GM23338 (cell line): ENCODE measurements at regions not wholly inside any gene's neighbourhood (a gene's known extent, or its start where the extent isn't known, plus 50 kb on each side); places are given as distances from the start of the nearest gene placed in this dataset.

Source experiments
- CREB1 ChIP-seq: fragments of 250-450 bp; sonication (Bioruptor Pico); IDR thresholded peaks from 2 replicates; pipeline ENCODE4 v1.5.0; 2020; ENCODE audit warnings: low read depth, mild to moderate bottlenecking, moderate library complexity
- ETS1 ChIP-seq: IDR thresholded peaks from 2 replicates; pipeline ENCODE4 v1.6.1; 2016; ENCODE audit warnings: antibody characterized with exemption
- EZH2 ChIP-seq: fragments of 200-600 bp; sonication (generic); IDR thresholded peaks from one replicate; pipeline ENCODE4 v1.8.0; 2017; ENCODE audit warnings: antibody characterized with exemption, mild to moderate bottlenecking, low read depth; ENCODE audit not compliant: unreplicated experiment
- EZH2phosphoT487 ChIP-seq: fragments of 200-600 bp; sonication (generic); IDR thresholded peaks from one replicate; pipeline ENCODE4 v1.8.1; 2018; ENCODE audit warnings: antibody characterized with exemption; ENCODE audit not compliant: unreplicated experiment
- JUNB ChIP-seq: IDR thresholded peaks from one replicate; pipeline ENCODE4 v1.6.1; 2016; ENCODE audit warnings: antibody characterized with exemption; ENCODE audit not compliant: unreplicated experiment
- NANOG ChIP-seq: IDR thresholded peaks from 2 replicates; pipeline ENCODE4 v1.6.1; 2016; ENCODE audit warnings: antibody characterized with exemption, borderline replicate concordance
- POLR2AphosphoS5 ChIP-seq: IDR thresholded peaks from 2 replicates; pipeline ENCODE4 v1.6.1; 2016; ENCODE audit warnings: antibody characterized with exemption, low read depth
- STAT1 ChIP-seq: IDR thresholded peaks from one replicate; pipeline ENCODE4 v1.6.1; 2016; ENCODE audit warnings: antibody characterized with exemption; ENCODE audit not compliant: unreplicated experiment
- ZNF114 ChIP-seq: fragments of 250-450 bp; sonication (Bioruptor Pico); IDR thresholded peaks from 2 replicates; pipeline ENCODE4 v1.5.0; 2020; ENCODE audit warnings: mild to moderate bottlenecking, moderate library complexity
- ZNF331 ChIP-seq: fragments of 250-450 bp; sonication (Bioruptor Pico); IDR thresholded peaks from 2 replicates; pipeline ENCODE4 v1.5.0; 2020; ENCODE audit warnings: low read depth, mild to moderate bottlenecking, moderate library complexity
- TF ChIP-seq, protein P1 (sequence below), 2 experiments: fragments of 200-600 bp in 1 of 2; sonication (generic) in 1 of 2; conservative IDR thresholded peaks; 2 replicates each; pipeline versions ENCODE4 v1.5.1 to v1.6.1; 2016 to 2017; ENCODE audit warnings: antibody characterized with exemption in 2 of 2, low read depth in 2 of 2, mild to moderate bottlenecking in 2 of 2, moderate library complexity in 1 of 2
- TF ChIP-seq, protein P2 (sequence below): IDR thresholded peaks from one replicate; pipeline ENCODE4 v1.6.1; 2018; ENCODE audit warnings: antibody characterized with exemption; ENCODE audit not compliant: unreplicated experiment
- TF ChIP-seq, protein P3 (sequence below): fragments of 250-450 bp; sonication (Bioruptor Pico); IDR thresholded peaks from 2 replicates; pipeline ENCODE4 v1.5.0; 2020; ENCODE audit warnings: mild to moderate bottlenecking, moderate library complexity

GRCh38 chr15:25171111-25171811 is 216.5 kb downstream of the SNRPN start:
- TF ChIP-seq POLR2AphosphoS5 (no peak), EZH2 (no peak), NANOG (no peak), EZH2phosphoT487 (no peak), JUNB (no peak), CREB1 (CRISPR knock-in tag) (no peak), ETS1 (no peak), STAT1 (no peak), ZNF114 (CRISPR knock-in tag) (no peak), ZNF331 (CRISPR knock-in tag) (no peak)
- TF ChIP-seq, protein P1, sequence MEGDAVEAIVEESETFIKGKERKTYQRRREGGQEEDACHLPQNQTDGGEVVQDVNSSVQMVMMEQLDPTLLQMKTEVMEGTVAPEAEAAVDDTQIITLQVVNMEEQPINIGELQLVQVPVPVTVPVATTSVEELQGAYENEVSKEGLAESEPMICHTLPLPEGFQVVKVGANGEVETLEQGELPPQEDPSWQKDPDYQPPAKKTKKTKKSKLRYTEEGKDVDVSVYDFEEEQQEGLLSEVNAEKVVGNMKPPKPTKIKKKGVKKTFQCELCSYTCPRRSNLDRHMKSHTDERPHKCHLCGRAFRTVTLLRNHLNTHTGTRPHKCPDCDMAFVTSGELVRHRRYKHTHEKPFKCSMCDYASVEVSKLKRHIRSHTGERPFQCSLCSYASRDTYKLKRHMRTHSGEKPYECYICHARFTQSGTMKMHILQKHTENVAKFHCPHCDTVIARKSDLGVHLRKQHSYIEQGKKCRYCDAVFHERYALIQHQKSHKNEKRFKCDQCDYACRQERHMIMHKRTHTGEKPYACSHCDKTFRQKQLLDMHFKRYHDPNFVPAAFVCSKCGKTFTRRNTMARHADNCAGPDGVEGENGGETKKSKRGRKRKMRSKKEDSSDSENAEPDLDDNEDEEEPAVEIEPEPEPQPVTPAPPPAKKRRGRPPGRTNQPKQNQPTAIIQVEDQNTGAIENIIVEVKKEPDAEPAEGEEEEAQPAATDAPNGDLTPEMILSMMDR (conservative IDR thresholded peaks at IDR 0.05; ENCODE audit: low read depth in 2 of 2) = no peak
- TF ChIP-seq, protein P2, sequence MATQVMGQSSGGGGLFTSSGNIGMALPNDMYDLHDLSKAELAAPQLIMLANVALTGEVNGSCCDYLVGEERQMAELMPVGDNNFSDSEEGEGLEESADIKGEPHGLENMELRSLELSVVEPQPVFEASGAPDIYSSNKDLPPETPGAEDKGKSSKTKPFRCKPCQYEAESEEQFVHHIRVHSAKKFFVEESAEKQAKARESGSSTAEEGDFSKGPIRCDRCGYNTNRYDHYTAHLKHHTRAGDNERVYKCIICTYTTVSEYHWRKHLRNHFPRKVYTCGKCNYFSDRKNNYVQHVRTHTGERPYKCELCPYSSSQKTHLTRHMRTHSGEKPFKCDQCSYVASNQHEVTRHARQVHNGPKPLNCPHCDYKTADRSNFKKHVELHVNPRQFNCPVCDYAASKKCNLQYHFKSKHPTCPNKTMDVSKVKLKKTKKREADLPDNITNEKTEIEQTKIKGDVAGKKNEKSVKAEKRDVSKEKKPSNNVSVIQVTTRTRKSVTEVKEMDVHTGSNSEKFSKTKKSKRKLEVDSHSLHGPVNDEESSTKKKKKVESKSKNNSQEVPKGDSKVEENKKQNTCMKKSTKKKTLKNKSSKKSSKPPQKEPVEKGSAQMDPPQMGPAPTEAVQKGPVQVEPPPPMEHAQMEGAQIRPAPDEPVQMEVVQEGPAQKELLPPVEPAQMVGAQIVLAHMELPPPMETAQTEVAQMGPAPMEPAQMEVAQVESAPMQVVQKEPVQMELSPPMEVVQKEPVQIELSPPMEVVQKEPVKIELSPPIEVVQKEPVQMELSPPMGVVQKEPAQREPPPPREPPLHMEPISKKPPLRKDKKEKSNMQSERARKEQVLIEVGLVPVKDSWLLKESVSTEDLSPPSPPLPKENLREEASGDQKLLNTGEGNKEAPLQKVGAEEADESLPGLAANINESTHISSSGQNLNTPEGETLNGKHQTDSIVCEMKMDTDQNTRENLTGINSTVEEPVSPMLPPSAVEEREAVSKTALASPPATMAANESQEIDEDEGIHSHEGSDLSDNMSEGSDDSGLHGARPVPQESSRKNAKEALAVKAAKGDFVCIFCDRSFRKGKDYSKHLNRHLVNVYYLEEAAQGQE = no peak
- TF ChIP-seq, protein P3, sequence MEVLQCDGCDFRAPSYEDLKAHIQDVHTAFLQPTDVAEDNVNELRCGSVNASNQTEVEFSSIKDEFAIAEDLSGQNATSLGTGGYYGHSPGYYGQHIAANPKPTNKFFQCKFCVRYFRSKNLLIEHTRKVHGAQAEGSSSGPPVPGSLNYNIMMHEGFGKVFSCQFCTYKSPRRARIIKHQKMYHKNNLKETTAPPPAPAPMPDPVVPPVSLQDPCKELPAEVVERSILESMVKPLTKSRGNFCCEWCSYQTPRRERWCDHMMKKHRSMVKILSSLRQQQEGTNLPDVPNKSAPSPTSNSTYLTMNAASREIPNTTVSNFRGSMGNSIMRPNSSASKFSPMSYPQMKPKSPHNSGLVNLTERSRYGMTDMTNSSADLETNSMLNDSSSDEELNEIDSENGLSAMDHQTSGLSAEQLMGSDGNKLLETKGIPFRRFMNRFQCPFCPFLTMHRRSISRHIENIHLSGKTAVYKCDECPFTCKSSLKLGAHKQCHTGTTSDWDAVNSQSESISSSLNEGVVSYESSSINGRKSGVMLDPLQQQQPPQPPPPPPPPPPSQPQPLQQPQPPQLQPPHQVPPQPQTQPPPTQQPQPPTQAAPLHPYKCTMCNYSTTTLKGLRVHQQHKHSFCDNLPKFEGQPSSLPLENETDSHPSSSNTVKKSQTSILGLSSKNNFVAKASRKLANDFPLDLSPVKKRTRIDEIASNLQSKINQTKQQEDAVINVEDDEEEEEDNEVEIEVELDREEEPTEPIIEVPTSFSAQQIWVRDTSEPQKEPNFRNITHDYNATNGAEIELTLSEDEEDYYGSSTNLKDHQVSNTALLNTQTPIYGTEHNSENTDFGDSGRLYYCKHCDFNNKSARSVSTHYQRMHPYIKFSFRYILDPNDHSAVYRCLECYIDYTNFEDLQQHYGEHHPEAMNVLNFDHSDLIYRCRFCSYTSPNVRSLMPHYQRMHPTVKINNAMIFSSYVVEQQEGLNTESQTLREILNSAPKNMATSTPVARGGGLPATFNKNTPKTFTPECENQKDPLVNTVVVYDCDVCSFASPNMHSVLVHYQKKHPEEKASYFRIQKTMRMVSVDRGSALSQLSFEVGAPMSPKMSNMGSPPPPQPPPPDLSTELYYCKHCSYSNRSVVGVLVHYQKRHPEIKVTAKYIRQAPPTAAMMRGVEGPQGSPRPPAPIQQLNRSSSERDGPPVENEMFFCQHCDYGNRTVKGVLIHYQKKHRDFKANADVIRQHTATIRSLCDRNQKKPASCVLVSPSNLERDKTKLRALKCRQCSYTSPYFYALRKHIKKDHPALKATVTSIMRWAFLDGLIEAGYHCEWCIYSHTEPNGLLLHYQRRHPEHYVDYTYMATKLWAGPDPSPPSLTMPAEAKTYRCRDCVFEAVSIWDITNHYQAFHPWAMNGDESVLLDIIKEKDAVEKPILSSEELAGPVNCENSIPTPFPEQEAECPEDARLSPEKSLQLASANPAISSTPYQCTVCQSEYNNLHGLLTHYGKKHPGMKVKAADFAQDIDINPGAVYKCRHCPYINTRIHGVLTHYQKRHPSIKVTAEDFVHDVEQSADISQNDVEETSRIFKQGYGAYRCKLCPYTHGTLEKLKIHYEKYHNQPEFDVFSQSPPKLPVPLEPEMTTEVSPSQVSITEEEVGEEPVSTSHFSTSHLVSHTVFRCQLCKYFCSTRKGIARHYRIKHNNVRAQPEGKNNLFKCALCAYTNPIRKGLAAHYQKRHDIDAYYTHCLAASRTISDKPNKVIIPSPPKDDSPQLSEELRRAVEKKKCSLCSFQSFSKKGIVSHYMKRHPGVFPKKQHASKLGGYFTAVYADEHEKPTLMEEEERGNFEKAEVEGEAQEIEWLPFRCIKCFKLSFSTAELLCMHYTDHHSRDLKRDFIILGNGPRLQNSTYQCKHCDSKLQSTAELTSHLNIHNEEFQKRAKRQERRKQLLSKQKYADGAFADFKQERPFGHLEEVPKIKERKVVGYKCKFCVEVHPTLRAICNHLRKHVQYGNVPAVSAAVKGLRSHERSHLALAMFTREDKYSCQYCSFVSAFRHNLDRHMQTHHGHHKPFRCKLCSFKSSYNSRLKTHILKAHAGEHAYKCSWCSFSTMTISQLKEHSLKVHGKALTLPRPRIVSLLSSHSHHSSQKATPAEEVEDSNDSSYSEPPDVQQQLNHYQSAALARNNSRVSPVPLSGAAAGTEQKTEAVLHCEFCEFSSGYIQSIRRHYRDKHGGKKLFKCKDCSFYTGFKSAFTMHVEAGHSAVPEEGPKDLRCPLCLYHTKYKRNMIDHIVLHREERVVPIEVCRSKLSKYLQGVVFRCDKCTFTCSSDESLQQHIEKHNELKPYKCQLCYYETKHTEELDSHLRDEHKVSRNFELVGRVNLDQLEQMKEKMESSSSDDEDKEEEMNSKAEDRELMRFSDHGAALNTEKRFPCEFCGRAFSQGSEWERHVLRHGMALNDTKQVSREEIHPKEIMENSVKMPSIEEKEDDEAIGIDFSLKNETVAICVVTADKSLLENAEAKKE (CRISPR knock-in tag) = no peak
